ENCODE measurements at regions not wholly inside any gene's neighbourhood (a gene's known extent, or its start where the extent isn't known, plus 50 kb on each side); places are given as distances from the start of the nearest gene placed in this dataset.

DNA sequence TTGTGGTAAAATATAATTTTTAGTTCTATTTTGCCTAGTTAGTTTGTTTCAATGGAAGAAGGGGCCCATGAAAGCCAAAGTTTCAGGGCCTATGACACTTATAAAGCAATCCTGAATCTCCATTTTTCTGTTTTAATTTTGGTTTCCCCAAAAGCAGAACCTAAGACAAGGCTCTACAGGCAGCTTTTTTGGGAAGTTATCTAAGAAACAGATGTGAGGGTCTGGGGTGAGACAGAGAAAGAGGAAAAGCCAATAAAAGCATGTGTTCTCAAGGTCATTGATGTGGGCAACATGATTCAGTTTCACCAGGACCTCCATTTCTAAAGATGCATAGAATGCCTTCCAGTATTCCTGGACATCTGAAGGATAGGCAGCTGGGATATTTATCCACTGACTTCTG, 598.5 kb downstream of the PDCD6IP start:
- no peak for DNase-seq (ENCODE audit: low read depth)
- TF ChIP-seq, protein P1, sequence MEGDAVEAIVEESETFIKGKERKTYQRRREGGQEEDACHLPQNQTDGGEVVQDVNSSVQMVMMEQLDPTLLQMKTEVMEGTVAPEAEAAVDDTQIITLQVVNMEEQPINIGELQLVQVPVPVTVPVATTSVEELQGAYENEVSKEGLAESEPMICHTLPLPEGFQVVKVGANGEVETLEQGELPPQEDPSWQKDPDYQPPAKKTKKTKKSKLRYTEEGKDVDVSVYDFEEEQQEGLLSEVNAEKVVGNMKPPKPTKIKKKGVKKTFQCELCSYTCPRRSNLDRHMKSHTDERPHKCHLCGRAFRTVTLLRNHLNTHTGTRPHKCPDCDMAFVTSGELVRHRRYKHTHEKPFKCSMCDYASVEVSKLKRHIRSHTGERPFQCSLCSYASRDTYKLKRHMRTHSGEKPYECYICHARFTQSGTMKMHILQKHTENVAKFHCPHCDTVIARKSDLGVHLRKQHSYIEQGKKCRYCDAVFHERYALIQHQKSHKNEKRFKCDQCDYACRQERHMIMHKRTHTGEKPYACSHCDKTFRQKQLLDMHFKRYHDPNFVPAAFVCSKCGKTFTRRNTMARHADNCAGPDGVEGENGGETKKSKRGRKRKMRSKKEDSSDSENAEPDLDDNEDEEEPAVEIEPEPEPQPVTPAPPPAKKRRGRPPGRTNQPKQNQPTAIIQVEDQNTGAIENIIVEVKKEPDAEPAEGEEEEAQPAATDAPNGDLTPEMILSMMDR (IDR thresholded peaks at IDR 0.05; ENCODE audit: low read depth, low read length, missing control alignments), result no peak
- no peak overlapping the region for H3K4me3 ChIP-seq (ENCODE audit: low read depth, low read length)

DNA sequence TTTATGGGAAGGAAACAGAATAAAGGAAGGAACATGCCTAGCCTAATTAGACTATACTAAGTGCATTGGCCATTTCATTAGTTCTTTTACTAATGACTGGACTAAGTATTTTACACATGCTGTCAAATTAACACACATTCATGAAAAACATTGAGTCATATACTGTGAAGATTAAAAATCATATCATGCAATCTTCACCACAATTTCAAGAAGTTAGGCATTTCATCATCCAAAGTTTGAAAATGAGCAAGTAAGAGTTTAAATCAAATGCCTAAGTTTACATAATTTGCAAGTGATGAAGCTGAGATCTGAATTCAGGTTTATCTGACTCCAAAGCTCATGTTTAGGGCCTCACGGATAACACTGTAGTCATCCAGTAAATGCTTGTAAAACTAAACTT, 601.0 kb downstream of the PDCD6IP start:
- TF ChIP-seq, protein P1 (IDR thresholded peaks at IDR 0.05; ENCODE audit: low read depth, low read length, missing control alignments), result no peak
- DNase-seq (ENCODE audit: low read depth), result no peak
- H3K4me3 ChIP-seq (ENCODE audit: low read depth, low read length), result no peak overlapping the region

DNA sequence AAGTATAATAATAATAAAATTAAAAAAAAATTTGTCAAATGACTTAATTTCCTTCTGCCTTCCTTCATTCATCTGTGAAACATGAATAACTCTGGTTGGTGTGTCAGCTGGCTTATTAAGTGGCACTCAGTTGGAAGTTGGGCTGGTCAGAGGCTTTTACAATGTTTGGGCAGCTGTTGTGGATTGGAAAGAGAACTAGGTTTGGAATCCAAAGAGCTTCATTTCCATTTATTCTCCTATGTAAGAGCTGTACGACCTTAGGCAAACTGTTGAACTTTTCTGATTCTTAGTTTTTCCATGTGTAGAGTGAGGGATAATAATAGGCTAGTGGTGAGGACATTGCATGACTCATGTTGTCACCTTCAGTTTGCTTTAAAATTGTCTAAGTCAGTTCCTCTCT, 606.7 kb downstream of the PDCD6IP start:
- no peak overlapping the region for H3K4me3 ChIP-seq (ENCODE audit: low read depth, low read length)
- DNase-seq (ENCODE audit: low read depth), result no peak
- TF ChIP-seq, protein P1 (IDR thresholded peaks at IDR 0.05; ENCODE audit: low read depth, low read length, missing control alignments), result no peak

DNA sequence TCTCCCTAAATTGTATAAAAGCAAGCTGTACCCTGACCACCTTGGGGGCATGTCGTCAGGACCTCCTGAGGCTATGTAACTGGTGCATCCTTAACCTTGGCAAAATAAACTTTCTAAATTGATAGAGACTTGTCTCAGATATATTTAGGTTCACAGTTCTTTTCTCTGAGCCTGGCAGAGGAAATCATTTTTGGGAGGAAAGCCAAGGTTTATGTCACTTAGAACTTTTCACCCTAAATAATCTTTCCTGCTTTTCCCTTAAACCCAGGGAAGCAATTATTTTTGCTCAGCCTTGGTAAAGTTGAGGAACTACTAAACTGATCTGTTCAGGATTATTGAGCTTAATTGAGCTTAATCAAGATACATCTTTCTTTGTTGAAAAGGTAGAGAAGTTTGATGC, 608.9 kb downstream of the PDCD6IP start:
- DNase-seq (ENCODE audit: low read depth), result no peak
- TF ChIP-seq, protein P1 (IDR thresholded peaks at IDR 0.05; ENCODE audit: low read depth, low read length, missing control alignments), result no peak
- H3K4me3 ChIP-seq (ENCODE audit: low read depth, low read length), result no peak overlapping the region

DNA sequence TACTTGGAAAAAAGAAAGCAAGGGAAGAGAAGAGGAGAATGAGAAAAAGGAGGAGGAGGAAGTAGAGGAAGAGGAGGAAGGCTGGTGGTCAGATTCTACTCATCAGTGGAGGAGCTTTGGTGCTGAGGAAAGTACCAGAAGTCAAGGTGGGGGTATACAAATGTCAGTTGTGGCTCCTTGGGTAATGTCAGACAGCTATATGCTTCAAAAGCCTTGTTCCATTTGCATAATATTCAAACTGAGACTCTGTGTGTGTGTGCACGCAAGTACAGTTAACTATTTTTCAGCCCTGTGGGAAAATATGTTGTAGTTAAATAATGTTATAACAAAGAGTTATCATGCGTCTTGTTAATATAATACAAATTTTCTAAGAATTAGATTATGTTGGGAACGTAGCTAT, 609.7 kb downstream of the PDCD6IP start:
- TF ChIP-seq, protein P1 (IDR thresholded peaks at IDR 0.05; ENCODE audit: low read depth, low read length, missing control alignments), result no peak
- no peak for DNase-seq (ENCODE audit: low read depth)
- no peak overlapping the region for H3K4me3 ChIP-seq (ENCODE audit: low read depth, low read length)

DNA sequence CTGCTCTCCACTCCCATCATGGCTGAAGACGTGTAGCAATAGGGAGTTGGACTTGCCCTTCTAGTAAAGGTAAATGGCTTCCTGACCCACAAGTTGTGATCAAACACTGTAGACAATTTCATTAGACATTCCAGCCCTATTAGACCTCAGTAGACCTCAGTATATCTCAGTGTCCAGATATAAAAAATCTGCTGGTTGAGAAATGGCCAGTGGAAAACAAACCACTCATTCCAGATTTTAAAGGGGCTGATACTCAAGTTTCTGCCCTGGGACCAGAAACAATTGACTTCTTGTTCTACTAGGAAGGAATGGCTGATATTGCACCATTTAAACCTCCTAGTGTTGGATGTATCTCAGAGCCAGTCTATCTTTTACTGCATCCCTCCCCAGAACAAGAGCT, 613.2 kb downstream of the PDCD6IP start:
- no peak for DNase-seq (ENCODE audit: low read depth)
- TF ChIP-seq, protein P1 (IDR thresholded peaks at IDR 0.05; ENCODE audit: low read depth, low read length, missing control alignments), result no peak
- H3K4me3 ChIP-seq (ENCODE audit: low read depth, low read length), result no peak overlapping the region

DNA sequence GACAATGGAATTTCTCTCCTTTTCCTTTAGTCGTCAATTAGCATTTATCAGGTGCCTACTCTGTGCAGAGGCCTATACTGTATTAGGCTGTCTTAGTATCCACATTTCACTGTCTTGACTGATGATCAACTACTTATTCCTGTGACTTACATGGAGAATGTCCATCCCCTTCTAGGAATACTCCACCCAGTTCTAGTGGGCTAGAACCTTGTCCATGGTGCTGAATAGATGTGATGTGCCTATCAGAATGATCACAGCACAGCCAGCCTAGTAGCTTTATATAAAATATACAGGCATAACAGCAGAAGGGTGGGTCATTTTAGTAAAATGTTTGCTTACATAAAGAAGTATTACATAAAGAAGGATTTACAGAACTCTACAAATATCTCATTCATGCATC, 621.4 kb downstream of the PDCD6IP start:
- TF ChIP-seq, protein P1 (IDR thresholded peaks at IDR 0.05; ENCODE audit: low read depth, low read length, missing control alignments), result no peak
- H3K4me3 ChIP-seq (ENCODE audit: low read depth, low read length), result no peak overlapping the region
- no peak for DNase-seq (ENCODE audit: low read depth)

Measured in GM12864 (cell line).